T-helper 2 cell (primary cell): ENCODE measurements at regions not wholly inside any gene's neighbourhood (a gene's known extent, or its start where the extent isn't known, plus 50 kb on each side); places are given as distances from the start of the nearest gene placed in this dataset.
A peak's percentile ranks its signal among the peaks of the same experiment; 100 is the strongest.

Experiments
- DNase-seq, 5 experiments: peaks; one replicate each; pipeline versions ENCODE4 v3.0.0 to v3.0.0-alpha.2; 2012 to 2022

- no peak for DNase-seq
These were observed 136.5 kb downstream of the DSEL start for GRCh38 chr18:67379981-67380380.

GRCh38 chr18:67376372-67376771, 140.1 kb downstream of the DSEL start:
- DNase-seq: no peak

DNA sequence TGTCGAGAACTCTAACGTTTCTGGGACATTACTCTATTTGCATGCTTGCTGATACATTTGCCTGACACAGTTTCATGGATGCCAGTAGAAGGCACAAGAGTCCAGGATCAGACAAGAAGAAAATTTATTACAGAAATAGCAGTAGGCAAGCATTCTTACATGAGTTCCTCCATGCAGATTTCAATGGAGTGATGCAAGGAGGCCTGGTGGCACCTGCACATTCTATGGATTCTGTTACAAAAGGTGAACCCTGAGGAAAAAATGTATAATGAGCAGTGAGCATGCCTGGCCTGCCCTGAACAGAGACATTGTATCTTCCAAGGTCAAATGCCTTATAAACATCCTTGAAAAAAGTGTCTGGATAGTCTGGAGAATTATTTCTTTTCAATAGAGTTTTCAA, 142.9 kb downstream of the DSEL start:
- no peak for DNase-seq

- peak in 1 of 5 experiments; percentile 13 for DNase-seq
These were observed 149.0 kb downstream of the DSEL start for GRCh38 chr18:67367540-67367939.

DNA sequence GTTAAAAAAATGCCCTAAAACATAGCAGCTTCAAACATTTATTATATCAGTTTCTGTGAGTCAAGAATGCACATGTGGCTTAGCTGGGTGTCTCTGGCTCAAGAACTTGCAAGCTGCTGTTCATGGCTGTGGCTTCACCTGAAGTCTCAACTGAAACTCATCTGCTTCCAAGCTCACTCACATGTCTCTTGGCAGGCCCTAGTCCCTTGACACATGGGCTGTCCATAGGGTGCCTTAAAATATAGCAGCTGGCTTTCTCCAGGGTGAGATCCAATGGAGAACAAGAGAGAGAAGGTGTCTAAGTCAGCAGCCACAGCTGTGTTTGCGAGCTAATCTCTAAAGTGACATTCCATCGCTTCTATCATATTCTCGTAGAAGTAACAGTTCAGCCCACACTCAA, 152.8 kb downstream of the DSEL start:
- no peak for DNase-seq

- DNase-seq: no peak
These were observed 153.6 kb downstream of the DSEL start for GRCh38 chr18:67362906-67363305.

- DNase-seq: peak in 1 of 5 experiments; percentile 39
These were observed 156.4 kb downstream of the DSEL start for GRCh38 chr18:67359873-67360838.

DNA sequence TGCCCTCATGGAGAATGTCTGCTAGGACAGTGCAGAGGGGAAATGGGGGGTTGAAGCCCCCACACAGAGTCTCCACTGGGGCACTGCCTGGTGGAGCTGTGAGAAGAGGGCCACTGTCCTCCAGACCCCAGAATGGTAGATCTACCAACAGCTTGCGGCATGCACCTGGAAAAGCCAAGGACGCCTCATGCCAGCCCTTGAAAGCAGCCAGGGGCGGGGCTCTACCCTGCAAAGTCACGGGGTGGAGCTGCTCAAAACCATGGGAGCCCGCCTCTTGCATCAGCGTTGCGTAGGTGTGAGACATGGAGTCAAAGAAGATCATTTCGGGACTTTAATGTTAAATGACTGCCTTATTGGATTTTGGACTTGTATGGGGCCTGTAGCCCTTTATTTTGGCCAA, 157.6 kb downstream of the DSEL start:
- no peak for DNase-seq

DNA sequence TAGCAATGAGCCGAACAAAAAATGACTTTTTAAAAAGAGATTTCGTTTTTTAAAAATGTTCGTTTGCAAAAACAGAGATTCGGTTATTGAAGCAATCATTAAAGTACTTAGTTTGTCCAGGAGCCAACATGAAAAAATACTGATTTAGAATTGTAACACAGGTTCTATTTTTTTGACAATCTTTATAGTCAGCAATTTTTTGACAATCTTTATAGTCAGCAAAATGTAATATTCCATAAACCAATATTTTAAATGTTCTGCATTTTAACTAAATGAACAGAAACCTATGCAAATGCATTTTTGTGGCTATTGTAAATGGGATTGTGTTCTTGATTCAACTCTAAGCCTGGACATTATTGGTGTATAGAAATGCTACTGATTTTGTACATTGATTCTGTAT, 161.8 kb downstream of the DSEL start:
- DNase-seq: no peak

DNA sequence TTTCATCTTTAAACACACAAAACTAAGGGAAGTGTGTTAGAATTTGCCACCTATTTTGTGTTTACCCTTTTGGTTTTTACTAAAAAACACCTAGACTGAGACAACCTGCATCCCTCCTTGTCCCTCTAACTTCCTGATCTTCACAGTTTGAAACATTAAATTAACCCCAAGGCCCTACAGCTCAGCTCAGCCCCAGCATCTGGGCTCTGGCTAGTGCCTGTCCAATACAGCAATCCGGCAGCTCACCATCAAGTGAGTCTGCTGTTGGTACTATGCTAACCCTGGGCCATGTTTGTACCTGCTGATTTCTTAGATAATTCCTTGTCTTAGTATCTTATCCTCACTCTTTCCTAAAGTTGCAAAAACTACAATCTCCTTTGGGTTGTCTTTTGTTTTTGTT, 162.4 kb downstream of the DSEL start:
- no peak for DNase-seq

DNA sequence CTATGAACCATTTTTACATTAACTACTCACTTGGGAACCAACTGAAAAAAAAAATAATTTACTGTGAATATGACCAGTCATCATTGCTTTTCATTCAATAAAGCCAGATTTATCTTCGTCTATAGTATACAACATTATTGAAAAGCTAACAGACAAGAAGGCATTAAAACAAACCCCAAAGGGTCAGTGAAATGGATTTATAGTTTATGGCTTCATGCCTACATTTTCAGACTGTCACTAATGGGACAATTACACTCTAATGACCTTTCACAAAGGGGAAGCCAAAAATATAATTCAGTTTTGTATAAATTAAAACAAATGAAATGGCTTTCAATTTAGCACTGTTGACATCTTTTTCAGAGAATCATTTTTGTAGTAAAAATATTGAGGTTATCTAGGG, 169.1 kb downstream of the DSEL start:
- DNase-seq: no peak

DNA sequence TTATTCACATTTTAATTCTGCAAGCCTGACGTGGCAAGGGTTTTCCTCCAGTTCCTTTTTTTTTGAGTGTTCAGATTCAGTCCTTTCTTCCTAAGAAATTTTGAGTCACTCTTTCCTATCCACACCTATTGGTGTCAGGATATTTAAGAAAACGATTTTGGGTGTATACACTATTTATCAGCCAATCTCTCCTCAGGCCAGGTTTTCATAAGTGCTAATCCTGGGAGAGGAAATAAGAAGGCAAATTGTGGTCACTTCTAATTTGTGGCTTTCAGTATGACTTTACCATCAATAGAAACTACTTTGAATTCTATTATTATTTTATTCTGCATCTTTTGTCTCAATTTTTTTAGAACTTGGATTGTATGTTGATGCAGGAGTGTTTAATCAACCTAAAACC, 174.4 kb downstream of the DSEL start:
- no peak for DNase-seq

GRCh38 chr18:67337696-67338095, 178.8 kb downstream of the DSEL start:
- no peak for DNase-seq

- no peak for DNase-seq
These were observed 184.7 kb downstream of the DSEL start for GRCh38 chr18:67331857-67332256.

DNA sequence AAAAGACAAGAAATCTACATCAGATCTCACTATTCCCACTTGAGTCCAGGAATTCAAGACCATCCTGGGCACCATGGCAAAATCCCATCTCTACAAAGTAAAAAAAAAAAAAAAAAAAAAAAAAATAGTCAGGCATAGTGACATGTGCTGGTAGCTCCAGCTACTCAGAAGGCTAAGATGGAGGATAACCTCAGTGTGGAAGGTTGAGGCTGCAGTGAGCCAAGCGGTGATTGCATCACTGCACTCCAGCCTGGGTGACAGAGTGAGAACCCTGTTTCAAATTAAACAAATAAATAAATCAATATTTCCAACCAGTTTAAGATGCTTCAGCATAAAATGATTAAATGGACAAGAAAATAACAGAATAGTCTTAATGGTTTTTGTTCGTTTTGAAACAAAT, 197.4 kb downstream of the DSEL start:
- no peak for DNase-seq

- no peak for DNase-seq
These were observed 197.9 kb downstream of the DSEL start for GRCh38 chr18:67318651-67319050.

DNA sequence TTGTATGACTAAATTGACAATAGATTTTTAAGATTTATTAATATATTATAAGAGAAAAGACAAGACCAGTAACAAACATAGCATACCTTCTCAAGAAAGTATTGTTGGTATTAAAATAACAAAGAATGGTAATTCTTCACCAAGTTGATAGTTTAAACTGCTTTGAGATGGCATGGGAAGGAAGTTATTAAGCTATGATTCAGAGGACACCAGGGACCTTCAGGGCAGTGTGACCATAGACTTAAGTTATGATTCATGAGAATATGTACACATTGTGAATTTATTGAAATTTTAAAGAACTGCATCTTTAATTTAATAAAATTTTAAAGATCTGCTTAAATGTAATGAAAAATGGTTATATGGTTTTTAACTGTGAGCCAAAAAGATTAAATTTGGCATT, 205.7 kb downstream of the DSEL start:
- no peak for DNase-seq

- no peak for DNase-seq
These were observed 207.7 kb downstream of the DSEL start for GRCh38 chr18:67308819-67309218.

GRCh38 chr18:67305466-67305865, 211.1 kb downstream of the DSEL start:
- DNase-seq: no peak

DNA sequence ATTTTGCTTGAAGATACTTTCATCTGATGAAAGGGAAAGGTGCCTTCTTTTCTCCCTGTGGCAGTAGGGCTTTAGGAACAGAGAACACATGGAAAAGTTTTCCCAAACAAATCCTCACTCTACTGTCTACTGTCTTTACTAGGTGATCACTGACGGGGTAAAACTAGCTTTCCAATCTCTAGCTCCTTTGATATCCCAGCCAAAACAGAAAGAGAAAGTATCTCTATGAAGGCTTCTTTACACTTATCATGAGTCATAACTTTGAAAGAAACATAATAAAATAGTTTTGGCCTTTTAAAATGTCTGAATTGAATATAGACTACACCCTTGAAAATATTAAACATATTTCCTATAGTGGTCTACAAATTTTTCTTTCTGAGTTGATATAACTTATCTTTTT, 214.5 kb downstream of the DSEL start:
- DNase-seq: no peak

- peak in 1 of 5 experiments; percentile 7 for DNase-seq
These were observed 214.9 kb downstream of the DSEL start for GRCh38 chr18:67301592-67301991.

- DNase-seq: peak in 1 of 5 experiments; percentile 76
These were observed 216.0 kb downstream of the DSEL start for GRCh38 chr18:67300498-67300897.

DNA sequence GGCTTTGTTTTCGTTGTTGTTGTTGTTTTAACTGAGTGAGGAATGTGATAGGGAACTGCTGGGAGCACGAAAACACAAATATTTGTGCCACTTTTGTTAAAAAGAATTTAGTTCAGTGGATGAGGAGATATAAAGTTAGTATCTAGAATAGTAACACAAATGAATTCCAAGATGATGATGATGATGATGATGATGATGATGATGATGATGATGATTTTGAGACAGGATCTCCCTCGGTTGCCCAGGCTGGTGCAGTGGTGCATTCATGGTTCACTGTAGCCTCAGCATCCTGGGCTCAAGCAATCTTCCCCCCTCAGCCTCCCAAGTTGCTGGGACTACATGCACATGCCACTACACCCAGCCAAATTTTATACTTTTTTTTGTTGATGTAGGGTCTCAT, 223.7 kb downstream of the DSEL start:
- DNase-seq: no peak

DNA sequence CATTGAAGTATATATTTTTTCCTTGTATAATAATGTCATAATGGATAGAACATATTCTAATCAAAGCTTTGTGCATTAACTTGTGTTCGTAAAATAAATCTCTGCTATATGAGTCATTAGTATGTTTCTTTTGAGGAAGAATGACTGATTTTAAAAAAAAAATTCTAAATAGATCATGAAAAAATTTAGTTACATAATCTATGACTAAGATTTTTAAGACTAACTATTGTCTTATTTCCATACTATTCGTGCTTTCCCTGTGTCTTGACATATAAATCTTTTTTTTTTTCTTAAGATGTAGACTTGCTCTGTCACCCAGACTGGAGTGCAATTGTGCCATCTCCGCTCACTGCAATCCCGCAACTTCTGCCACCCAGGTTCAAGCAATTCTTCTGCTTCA, 226.1 kb downstream of the DSEL start:
- DNase-seq: no peak

DNA sequence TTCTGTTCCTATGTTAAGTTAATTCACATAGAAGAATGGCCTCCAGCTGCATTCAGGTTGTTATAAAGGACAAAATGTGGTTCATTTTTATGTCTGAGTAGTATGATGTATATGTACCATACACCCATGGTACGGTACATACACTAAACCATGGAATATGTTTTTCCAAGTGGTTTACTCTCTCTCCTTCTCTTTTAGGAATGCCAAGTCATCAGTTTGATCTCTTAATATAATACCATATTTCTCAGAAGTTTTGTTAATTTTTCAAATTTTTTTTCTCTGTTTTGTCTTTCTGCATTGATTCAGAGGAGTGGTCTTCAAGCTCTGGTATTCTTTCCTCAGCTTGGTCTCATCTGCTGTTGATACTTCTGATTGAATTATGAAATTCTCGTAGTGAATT, 230.9 kb downstream of the DSEL start:
- no peak for DNase-seq
